GM20000 (cell line): ENCODE measurements at regions not wholly inside any gene's neighbourhood (a gene's known extent, or its start where the extent isn't known, plus 50 kb on each side); places are given as distances from the start of the nearest gene placed in this dataset.
"Not testable (repeated sequence)": the region's sequence is repeated elsewhere in the genome, so short reads cannot be mapped to it uniquely, and the experiment has no call there.

Experiments
- DNase-seq: peaks from one replicate; pipeline ENCODE4 v3.0.0; 2012; ENCODE audit warnings: low spot score
- TF ChIP-seq, protein P1 (sequence below): IDR thresholded peaks from 2 replicates; pipeline ENCODE4 v1.5.1; 2012; ENCODE audit warnings: mild to moderate bottlenecking, control low read depth; ENCODE audit errors: extremely low read depth, missing control alignments

GRCh38 chr16:79988721-79989220 lies 388.2 kb upstream of the MAF start:
- TF ChIP-seq, protein P1, sequence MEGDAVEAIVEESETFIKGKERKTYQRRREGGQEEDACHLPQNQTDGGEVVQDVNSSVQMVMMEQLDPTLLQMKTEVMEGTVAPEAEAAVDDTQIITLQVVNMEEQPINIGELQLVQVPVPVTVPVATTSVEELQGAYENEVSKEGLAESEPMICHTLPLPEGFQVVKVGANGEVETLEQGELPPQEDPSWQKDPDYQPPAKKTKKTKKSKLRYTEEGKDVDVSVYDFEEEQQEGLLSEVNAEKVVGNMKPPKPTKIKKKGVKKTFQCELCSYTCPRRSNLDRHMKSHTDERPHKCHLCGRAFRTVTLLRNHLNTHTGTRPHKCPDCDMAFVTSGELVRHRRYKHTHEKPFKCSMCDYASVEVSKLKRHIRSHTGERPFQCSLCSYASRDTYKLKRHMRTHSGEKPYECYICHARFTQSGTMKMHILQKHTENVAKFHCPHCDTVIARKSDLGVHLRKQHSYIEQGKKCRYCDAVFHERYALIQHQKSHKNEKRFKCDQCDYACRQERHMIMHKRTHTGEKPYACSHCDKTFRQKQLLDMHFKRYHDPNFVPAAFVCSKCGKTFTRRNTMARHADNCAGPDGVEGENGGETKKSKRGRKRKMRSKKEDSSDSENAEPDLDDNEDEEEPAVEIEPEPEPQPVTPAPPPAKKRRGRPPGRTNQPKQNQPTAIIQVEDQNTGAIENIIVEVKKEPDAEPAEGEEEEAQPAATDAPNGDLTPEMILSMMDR: no peak
- DNase-seq: no peak

- TF ChIP-seq, protein P1: no peak
- DNase-seq: no peak
Observed at GRCh38 chr16:79988089-79988488, 387.6 kb upstream of the MAF start.

DNA sequence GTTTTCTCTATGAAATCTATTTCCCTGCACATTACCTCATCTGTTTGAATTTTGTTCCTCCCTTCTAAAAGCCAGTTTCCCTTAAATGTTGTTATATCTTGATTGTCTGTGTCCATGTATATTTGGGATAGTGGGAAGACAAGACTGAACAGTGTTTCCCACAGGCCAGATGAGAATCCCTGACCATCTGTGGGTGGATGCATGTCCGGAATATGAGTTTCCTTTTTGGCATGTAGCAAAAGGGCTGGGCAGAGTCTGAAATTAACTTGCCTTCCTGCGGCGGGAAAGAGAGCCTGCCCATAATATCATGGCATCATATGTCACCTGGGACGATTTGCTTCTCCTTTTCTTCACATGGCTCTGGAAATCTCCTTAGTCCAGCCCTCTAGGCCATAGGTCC lies 385.8 kb upstream of the MAF start:
- TF ChIP-seq, protein P1: no peak

DNA sequence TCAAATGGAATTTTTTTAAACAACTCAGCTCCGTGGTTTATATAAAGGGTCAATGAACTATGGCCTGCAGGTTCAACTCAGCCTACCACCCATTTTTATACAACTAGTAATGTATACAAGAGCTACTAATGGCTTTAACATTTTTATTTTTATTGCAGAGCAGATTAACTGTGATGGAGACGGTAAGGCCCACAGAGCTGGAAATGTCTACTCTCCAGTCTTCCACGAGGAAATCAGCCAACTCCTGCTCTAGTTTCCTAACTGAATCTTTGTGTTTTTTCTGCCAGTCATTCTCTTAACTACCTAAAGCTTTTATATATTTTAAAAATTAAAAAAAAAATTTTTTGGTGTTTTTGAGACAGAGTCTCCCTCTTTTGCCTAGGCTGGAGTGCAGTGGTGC lies 385.1 kb upstream of the MAF start:
- no peak for DNase-seq
- TF ChIP-seq, protein P1: no peak

More for the DNA sequence above, 385.8 kb upstream of the MAF start:
- no peak for DNase-seq

DNA sequence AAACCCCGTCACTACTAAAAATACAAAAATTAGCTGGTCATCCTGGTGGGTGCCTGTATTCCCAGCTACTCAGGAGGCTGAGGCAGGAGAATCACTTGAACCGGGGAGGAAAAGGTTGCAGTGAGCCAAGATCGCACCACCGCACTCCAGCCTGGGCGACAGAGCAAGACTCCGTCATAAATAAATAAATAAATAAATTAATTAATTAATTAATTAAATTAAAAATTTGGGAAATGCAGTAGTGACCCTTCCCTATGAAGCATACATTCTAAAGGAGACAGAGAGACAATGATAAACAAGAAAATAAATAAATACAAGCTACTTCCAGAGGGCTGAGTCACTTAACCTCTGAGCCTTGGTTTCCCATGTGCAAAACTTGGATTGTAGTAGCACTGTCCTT lies 383.6 kb upstream of the MAF start:
- not testable (repeated sequence) for DNase-seq

DNA sequence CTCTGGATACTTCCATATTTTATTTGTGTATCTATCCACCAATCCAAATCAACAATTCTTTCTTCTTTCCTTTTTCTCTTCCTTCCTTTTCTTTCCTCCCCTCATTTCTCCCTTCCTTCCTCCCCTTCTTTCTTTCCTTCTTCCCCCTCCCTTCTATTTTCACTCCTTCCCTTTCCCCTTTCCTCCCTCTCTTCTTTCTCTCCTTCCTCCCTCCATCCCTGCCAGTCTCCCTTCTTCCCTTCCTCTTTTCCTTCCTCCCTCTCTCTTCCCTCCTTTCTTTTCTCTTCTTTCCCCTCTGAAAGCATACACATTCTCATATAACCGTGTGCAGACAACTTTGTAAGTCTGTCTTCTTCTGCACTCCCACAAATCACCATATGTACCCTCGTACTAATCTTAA lies 382.3 kb upstream of the MAF start:
- TF ChIP-seq, protein P1: no peak
- DNase-seq: no peak

- TF ChIP-seq, protein P1: no peak
Observed at GRCh38 chr16:79982361-79982760, 381.8 kb upstream of the MAF start.

GRCh38 chr16:79981814-79982213 lies 381.3 kb upstream of the MAF start:
- TF ChIP-seq, protein P1: no peak
- DNase-seq: no peak

More at GRCh38 chr16:79982361-79982760, 381.8 kb upstream of the MAF start:
- DNase-seq: no peak
